HCT116 (cell line): ENCODE measurements at regions not wholly inside any gene's neighbourhood (a gene's known extent, or its start where the extent isn't known, plus 50 kb on each side); places are given as distances from the start of the nearest gene placed in this dataset.

Source experiments
- ATAC-seq: fragments of 200-7000 bp; cut with Tn5 transposase; 2 replicates; pipeline ENCODE4 v1.9.1; 2020; ENCODE audit warnings: mild to moderate bottlenecking, moderate library complexity
- BruUV-seq: library from RNA; stranded (reverse); fragments of 400-500 nt; replicated peaks from 2 replicates; lab custom pipeline; 2021; lab: Mats Ljungman, UMichigan
- CTCF ChIA-PET: fragments of 300-600 bp; sonication (Branson Sonifier 250); formaldehyde crosslinking; loops from one replicate; lab custom pipeline; 2021; ENCODE audit warnings: antibody characterized with exemption; lab: Charles Lee
- POLR2A ChIA-PET: fragments of 300-600, 350-600 bp; sonication (Branson Sonifier 250); formaldehyde crosslinking; loops from one replicate; lab custom pipeline; 2021; ENCODE audit warnings: antibody characterized with exemption; lab: Charles Lee
- RAD21 ChIA-PET, 2 experiments: fragments of 300-600 bp; sonication (Branson Sonifier 250); formaldehyde crosslinking; loops; one replicate each; lab custom pipeline; 2023; ENCODE audit warnings: low total read pairs in 2 of 2; ENCODE audit not compliant: uncharacterized antibody in 2 of 2, unreplicated experiment in 2 of 2, low non-redundant PET in 1 of 2; lab: Charles Lee
- DNase-seq: peaks from one replicate; pipeline ENCODE4 v3.0.0-alpha.2; 2010; ENCODE audit warnings: low read depth, low spot score
- H2AFZ ChIP-seq: fragments of 200-600 bp; shearing (Covaris generic), sonication (generic); 2 replicates; pipeline ENCODE4 v1.6.1; 2017; ENCODE audit warnings: low read depth, mixed run types, mixed read lengths, antibody characterized with exemption, low read length; ENCODE audit not compliant: poor library complexity, severe bottlenecking
- H3K27ac ChIP-seq: 2 replicates; pipeline ENCODE4 v1.5.1; 2012; ENCODE audit warnings: low read depth, low read length
- H3K27me3 ChIP-seq: fragments of 200-600 bp; sonication (generic); 2 replicates; pipeline ENCODE4 v1.6.1; 2016; ENCODE audit warnings: mixed run types, low read length, mixed read lengths; ENCODE audit not compliant: insufficient read depth
- H3K36me3 ChIP-seq, 2 experiments: fragments of 200-500 bp in 1 of 2; fragments of 200-600 bp in 1 of 2; sonication (Bioruptor generic) in 1 of 2; sonication (generic) in 1 of 2; 2 replicates each; pipeline versions ENCODE4 v1.5.1 to v1.6.1; 2014 to 2016; ENCODE audit warnings: low read length in 2 of 2, inconsistent platforms in 1 of 2, mixed read lengths in 1 of 2, mixed run types in 1 of 2; ENCODE audit not compliant: insufficient read depth in 2 of 2, control insufficient read depth in 1 of 2
- H3K4me1 ChIP-seq, 2 experiments: fragments of 200-600 bp in 1 of 2; sonication (generic) in 1 of 2; 2 replicates each; pipeline versions ENCODE4 v1.5.1 to v1.6.1; 2012 to 2017; ENCODE audit warnings: low read length in 2 of 2, inconsistent platforms in 1 of 2, mild to moderate bottlenecking in 1 of 2, mixed read lengths in 1 of 2, mixed run types in 1 of 2, moderate library complexity in 1 of 2; ENCODE audit not compliant: insufficient read depth in 2 of 2, control insufficient read depth in 1 of 2
- H3K4me2 ChIP-seq: fragments of 200-600 bp; sonication (generic); 2 replicates; pipeline ENCODE4 v1.6.1; 2017; ENCODE audit warnings: mixed run types, low read length, mixed read lengths
- H3K4me3 ChIP-seq, 2 experiments: fragments of 200-600 bp in 1 of 2; sonication (generic) in 1 of 2; replicated peaks in 1 of 2; 2 replicates each; pipeline ENCODE4 v1.5.1; 2011 to 2016; ENCODE audit warnings: low read length in 2 of 2, control low read depth in 1 of 2, low read depth in 1 of 2, mild to moderate bottlenecking in 1 of 2, mixed read lengths in 1 of 2, mixed run types in 1 of 2
- H3K79me2 ChIP-seq: fragments of 200-600 bp; sonication (generic); 2 replicates; pipeline ENCODE4 v1.6.1; 2017; ENCODE audit warnings: mild to moderate bottlenecking, mixed run types, low read length, moderate library complexity, mixed read lengths; ENCODE audit not compliant: insufficient read depth
- H3K9ac ChIP-seq: fragments of 200-600 bp; sonication (generic); 2 replicates; pipeline ENCODE4 v1.6.1; 2016; ENCODE audit warnings: low read length, mixed read lengths
- H3K9me2 ChIP-seq: fragments of 200-600 bp; sonication (generic), shearing (Covaris generic); 2 replicates; pipeline ENCODE4 v1.6.1; 2017; ENCODE audit warnings: mixed run types, mild to moderate bottlenecking, moderate library complexity; ENCODE audit not compliant: insufficient read depth
- H3K9me3 ChIP-seq, 2 experiments: fragments of 200-500 bp in 1 of 2; fragments of 200-600 bp in 1 of 2; sonication (Bioruptor generic) in 1 of 2; sonication (generic) in 1 of 2; 2 replicates each; pipeline ENCODE4 v1.6.1; 2014 to 2017; ENCODE audit warnings: low read length in 2 of 2, mixed read lengths in 2 of 2, inconsistent platforms in 1 of 2, low read depth in 1 of 2, mild to moderate bottlenecking in 1 of 2, mixed run types in 1 of 2, moderate library complexity in 1 of 2; ENCODE audit not compliant: control insufficient read depth in 1 of 2, insufficient read depth in 1 of 2
- H4K20me1 ChIP-seq: fragments of 200-600 bp; sonication (generic), shearing (Covaris generic); 2 replicates; pipeline ENCODE4 v1.6.1; 2017; ENCODE audit warnings: mixed run types, mild to moderate bottlenecking, moderate library complexity; ENCODE audit not compliant: insufficient read depth
- CEBPB ChIP-seq: IDR thresholded peaks from 2 replicates; pipeline ENCODE4 v1.6.1; 2012; ENCODE audit warnings: low read depth
- EZH2 ChIP-seq: fragments of 200-600 bp; sonication (generic); IDR thresholded peaks from 2 replicates; pipeline ENCODE4 v1.6.1; 2017; ENCODE audit warnings: antibody characterized with exemption, mixed run types
- EZH2phosphoT487 ChIP-seq: fragments of 200-600 bp; IDR thresholded peaks from 2 replicates; pipeline ENCODE4 v1.6.1; 2018; ENCODE audit warnings: antibody characterized with exemption, borderline replicate concordance
- FOSL1 ChIP-seq: IDR thresholded peaks from 2 replicates; pipeline ENCODE4 v1.6.1; 2012; ENCODE audit warnings: low read depth
- JUND ChIP-seq: IDR thresholded peaks from 2 replicates; pipeline ENCODE4 v1.6.1; 2012
- POLR2AphosphoS5 ChIP-seq: IDR thresholded peaks from 2 replicates; pipeline ENCODE4 v1.6.1; 2011; ENCODE audit warnings: mild to moderate bottlenecking, low read depth, low read length, moderate library complexity
- SP1 ChIP-seq: IDR thresholded peaks from 2 replicates; pipeline ENCODE4 v1.6.1; 2012; ENCODE audit warnings: low read depth
- SRF ChIP-seq: IDR thresholded peaks from 2 replicates; pipeline ENCODE4 v1.6.1; 2012; ENCODE audit warnings: low read depth
- YY1 ChIP-seq: IDR thresholded peaks from 2 replicates; pipeline ENCODE4 v1.6.1; 2011; ENCODE audit warnings: low read length, low read depth, moderate library complexity, mild to moderate bottlenecking; ENCODE audit not compliant: insufficient replicate concordance; ENCODE audit errors: extremely low read depth
- ZFX ChIP-seq: fragments of 450-650 bp; IDR thresholded peaks from 2 replicates; pipeline ENCODE4 v1.6.1; 2017
- intact Hi-C: fragments of 100-400 bp; cut with micrococcal nuclease; formaldehyde crosslinking; loops from 2 replicates; pipeline ENCODE4 v1.10.0; 2022
- TF ChIP-seq, protein P1 (sequence below): IDR thresholded peaks from 2 replicates; pipeline ENCODE4 v1.6.1; 2012; ENCODE audit warnings: low read depth
- TF ChIP-seq, protein P2 (sequence below): IDR thresholded peaks from 2 replicates; pipeline ENCODE4 v1.6.1; 2011; ENCODE audit warnings: mild to moderate bottlenecking, low read length, moderate library complexity; ENCODE audit not compliant: insufficient replicate concordance; ENCODE audit errors: extremely low read depth

DNA sequence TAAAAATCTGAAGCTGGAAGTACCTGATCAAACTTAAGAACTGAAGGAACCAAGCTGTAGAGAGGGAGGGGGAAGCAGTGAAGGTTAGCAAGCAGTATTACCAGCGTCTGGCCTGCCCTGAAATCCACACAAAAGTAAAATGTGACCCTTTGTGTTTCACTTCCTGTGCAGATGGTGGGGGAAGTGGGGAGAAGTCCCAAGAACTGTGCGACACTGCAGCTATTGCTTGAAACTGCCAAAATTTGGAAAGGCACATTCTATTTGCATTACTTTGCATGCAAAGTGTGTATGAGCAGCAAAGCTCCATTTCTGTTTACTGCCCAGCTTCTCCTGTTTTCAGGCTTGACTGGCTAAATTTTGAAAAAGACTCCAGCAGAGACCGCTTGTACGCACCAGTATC, 72.1 kb upstream of the BMAL1 start:
- CTCF ChIA-PET = interaction anchor here (1.5 to 4.2 kb wide), 2 partner anchors 23 to 241 kb away, joined by 3 to 21 read pairs; no protein-coding TSS in a partner anchor
- Histone ChIP-seq H2AFZ (no peak overlapping the region), H3K27ac (no peak overlapping the region), H3K4me1 (peaks cover 6 to 28% of the 10 kb centered on the region in 2 experiments; a peak in 3 of 4 replicates)
- TF ChIP-seq FOSL1 = no peak
- TF ChIP-seq, protein P1, sequence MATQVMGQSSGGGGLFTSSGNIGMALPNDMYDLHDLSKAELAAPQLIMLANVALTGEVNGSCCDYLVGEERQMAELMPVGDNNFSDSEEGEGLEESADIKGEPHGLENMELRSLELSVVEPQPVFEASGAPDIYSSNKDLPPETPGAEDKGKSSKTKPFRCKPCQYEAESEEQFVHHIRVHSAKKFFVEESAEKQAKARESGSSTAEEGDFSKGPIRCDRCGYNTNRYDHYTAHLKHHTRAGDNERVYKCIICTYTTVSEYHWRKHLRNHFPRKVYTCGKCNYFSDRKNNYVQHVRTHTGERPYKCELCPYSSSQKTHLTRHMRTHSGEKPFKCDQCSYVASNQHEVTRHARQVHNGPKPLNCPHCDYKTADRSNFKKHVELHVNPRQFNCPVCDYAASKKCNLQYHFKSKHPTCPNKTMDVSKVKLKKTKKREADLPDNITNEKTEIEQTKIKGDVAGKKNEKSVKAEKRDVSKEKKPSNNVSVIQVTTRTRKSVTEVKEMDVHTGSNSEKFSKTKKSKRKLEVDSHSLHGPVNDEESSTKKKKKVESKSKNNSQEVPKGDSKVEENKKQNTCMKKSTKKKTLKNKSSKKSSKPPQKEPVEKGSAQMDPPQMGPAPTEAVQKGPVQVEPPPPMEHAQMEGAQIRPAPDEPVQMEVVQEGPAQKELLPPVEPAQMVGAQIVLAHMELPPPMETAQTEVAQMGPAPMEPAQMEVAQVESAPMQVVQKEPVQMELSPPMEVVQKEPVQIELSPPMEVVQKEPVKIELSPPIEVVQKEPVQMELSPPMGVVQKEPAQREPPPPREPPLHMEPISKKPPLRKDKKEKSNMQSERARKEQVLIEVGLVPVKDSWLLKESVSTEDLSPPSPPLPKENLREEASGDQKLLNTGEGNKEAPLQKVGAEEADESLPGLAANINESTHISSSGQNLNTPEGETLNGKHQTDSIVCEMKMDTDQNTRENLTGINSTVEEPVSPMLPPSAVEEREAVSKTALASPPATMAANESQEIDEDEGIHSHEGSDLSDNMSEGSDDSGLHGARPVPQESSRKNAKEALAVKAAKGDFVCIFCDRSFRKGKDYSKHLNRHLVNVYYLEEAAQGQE = no peak
- no peak for TF ChIP-seq SP1
- no peak for TF ChIP-seq JUND
- no peak for TF ChIP-seq CEBPB
- TF ChIP-seq YY1 = no peak
- TF ChIP-seq EZH2 = no peak
- TF ChIP-seq, protein P2, sequence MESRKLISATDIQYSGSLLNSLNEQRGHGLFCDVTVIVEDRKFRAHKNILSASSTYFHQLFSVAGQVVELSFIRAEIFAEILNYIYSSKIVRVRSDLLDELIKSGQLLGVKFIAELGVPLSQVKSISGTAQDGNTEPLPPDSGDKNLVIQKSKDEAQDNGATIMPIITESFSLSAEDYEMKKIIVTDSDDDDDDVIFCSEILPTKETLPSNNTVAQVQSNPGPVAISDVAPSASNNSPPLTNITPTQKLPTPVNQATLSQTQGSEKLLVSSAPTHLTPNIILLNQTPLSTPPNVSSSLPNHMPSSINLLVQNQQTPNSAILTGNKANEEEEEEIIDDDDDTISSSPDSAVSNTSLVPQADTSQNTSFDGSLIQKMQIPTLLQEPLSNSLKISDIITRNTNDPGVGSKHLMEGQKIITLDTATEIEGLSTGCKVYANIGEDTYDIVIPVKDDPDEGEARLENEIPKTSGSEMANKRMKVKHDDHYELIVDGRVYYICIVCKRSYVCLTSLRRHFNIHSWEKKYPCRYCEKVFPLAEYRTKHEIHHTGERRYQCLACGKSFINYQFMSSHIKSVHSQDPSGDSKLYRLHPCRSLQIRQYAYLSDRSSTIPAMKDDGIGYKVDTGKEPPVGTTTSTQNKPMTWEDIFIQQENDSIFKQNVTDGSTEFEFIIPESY = no peak
- TF ChIP-seq SRF = no peak
- TF ChIP-seq EZH2phosphoT487 = no peak
- no peak for TF ChIP-seq ZFX
- no peak for TF ChIP-seq POLR2AphosphoS5
- TF ChIP-seq, all 23 proteins: peak for 0
- Histone ChIP-seq H3K79me2 (no peaks in the 10 kb centered on the region), H3K9me3 (no peaks in the 10 kb centered on the region), H4K20me1 (no peaks in the 10 kb centered on the region), H3K4me3 (no peak overlapping the region), H3K27me3 (no peaks in the 10 kb centered on the region), H3K9ac (no peak overlapping the region), H3K36me3 (no peaks in the 10 kb centered on the region), H3K4me2 (no peak overlapping the region), H3K9me2 (no peaks in the 10 kb centered on the region)
- ChIA-PET RAD21 (no interaction called here), POLR2A (interaction anchor here (1.2 kb wide), 1 partner anchor 10 kb away, joined by 5 read pairs; no protein-coding TSS in a partner anchor)
- no peak for DNase-seq
- no TSS peak for BruUV-seq
- no peak for ATAC-seq
- intact Hi-C loops = no loop called here
